ENCODE measurements at regions not wholly inside any gene's neighbourhood (a gene's known extent, or its start where the extent isn't known, plus 50 kb on each side); places are given as distances from the start of the nearest gene placed in this dataset.

GRCh38 chr9:105880517-105880916 is 186.2 kb downstream of the TMEM38B start:
- H3K9me3 Mint-ChIP-seq: no peaks in the 10 kb centered on the region
- H3K4me1 Mint-ChIP-seq: peaks cover 22% of the 10 kb centered on the region
- DNase-seq: no peak
- peaks cover 27% of the 10 kb centered on the region for H3K27me3 Mint-ChIP-seq
- H3K36me3 Mint-ChIP-seq (ENCODE audit: low read depth): no peaks in the 10 kb centered on the region
- intact Hi-C loops (cut with micrococcal nuclease): loop anchor here (5.0 kb wide), 1 partner anchor 273 kb away; no protein-coding TSS in a partner anchor
- H3K4me3 Mint-ChIP-seq: no peak overlapping the region
- H3K27ac Mint-ChIP-seq: no peak overlapping the region

GRCh38 chr9:105881021-105881420 is 186.7 kb downstream of the TMEM38B start:
- no peak overlapping the region for H3K4me3 Mint-ChIP-seq
- H3K27ac Mint-ChIP-seq: no peak overlapping the region
- intact Hi-C loops (cut with micrococcal nuclease): loop anchor here (1.0 to 5.0 kb wide), 2 partner anchors 39 to 274 kb away; no protein-coding TSS in a partner anchor
- DNase-seq: no peak
- peaks cover 22% of the 10 kb centered on the region for H3K4me1 Mint-ChIP-seq
- H3K36me3 Mint-ChIP-seq (ENCODE audit: low read depth): no peaks in the 10 kb centered on the region
- H3K27me3 Mint-ChIP-seq: peaks cover 32% of the 10 kb centered on the region
- H3K9me3 Mint-ChIP-seq: no peaks in the 10 kb centered on the region

GRCh38 chr9:105881654-105882349 is 187.5 kb downstream of the TMEM38B start:
- DNase-seq: peak; percentile 91
- Mint-ChIP-seq H3K9me3 (no peaks in the 10 kb centered on the region), H3K27ac (no peak overlapping the region), H3K27me3 (peaks cover 31% of the 10 kb centered on the region), H3K4me1 (peaks cover 21% of the 10 kb centered on the region), H3K36me3 (ENCODE audit: low read depth) (no peaks in the 10 kb centered on the region), H3K4me3 (no peak overlapping the region)
- intact Hi-C loops (cut with micrococcal nuclease): loop anchor here (1.0 to 5.0 kb wide), 2 partner anchors 40 to 275 kb away; no protein-coding TSS in a partner anchor

GRCh38 chr9:105883847-105884246 is 189.5 kb downstream of the TMEM38B start:
- H3K27ac Mint-ChIP-seq: no peak overlapping the region
- H3K36me3 Mint-ChIP-seq (ENCODE audit: low read depth): no peaks in the 10 kb centered on the region
- peaks cover 22% of the 10 kb centered on the region for H3K4me1 Mint-ChIP-seq
- intact Hi-C loops (cut with micrococcal nuclease): loop anchor here (5.0 kb wide), 1 partner anchor 277 kb away; no protein-coding TSS in a partner anchor
- no peak overlapping the region for H3K4me3 Mint-ChIP-seq
- no peaks in the 10 kb centered on the region for H3K9me3 Mint-ChIP-seq
- peaks cover 26% of the 10 kb centered on the region for H3K27me3 Mint-ChIP-seq
- peak; percentile 74 for DNase-seq

- no peaks in the 10 kb centered on the region for H3K36me3 Mint-ChIP-seq (ENCODE audit: low read depth)
- H3K27ac Mint-ChIP-seq: no peak overlapping the region
- no peak overlapping the region for H3K4me3 Mint-ChIP-seq
- no peaks in the 10 kb centered on the region for H3K9me3 Mint-ChIP-seq
- intact Hi-C loops (cut with micrococcal nuclease): loop anchor here (5.0 kb wide), 1 partner anchor 277 kb away; no protein-coding TSS in a partner anchor
- peaks cover 24% of the 10 kb centered on the region for H3K27me3 Mint-ChIP-seq
- peaks cover 22% of the 10 kb centered on the region for H3K4me1 Mint-ChIP-seq
- DNase-seq: no peak
Measured at GRCh38 chr9:105884416-105884815, 190.1 kb downstream of the TMEM38B start.

GRCh38 chr9:105886136-105886535 is 191.8 kb downstream of the TMEM38B start:
- intact Hi-C loops (cut with micrococcal nuclease): no loop called here
- Mint-ChIP-seq H3K4me1 (peaks cover 22% of the 10 kb centered on the region), H3K27me3 (peaks cover 13% of the 10 kb centered on the region), H3K9me3 (no peaks in the 10 kb centered on the region), H3K4me3 (no peak overlapping the region), H3K36me3 (ENCODE audit: low read depth) (no peaks in the 10 kb centered on the region), H3K27ac (no peak overlapping the region)
- no peak for DNase-seq

GRCh38 chr9:105887679-105888078 is 193.3 kb downstream of the TMEM38B start:
- no peak overlapping the region for H3K4me3 Mint-ChIP-seq
- H3K36me3 Mint-ChIP-seq (ENCODE audit: low read depth): no peaks in the 10 kb centered on the region
- H3K4me1 Mint-ChIP-seq: peaks cover 19% of the 10 kb centered on the region
- DNase-seq: no peak
- no peaks in the 10 kb centered on the region for H3K9me3 Mint-ChIP-seq
- H3K27ac Mint-ChIP-seq: no peak overlapping the region
- intact Hi-C loops (cut with micrococcal nuclease): no loop called here
- H3K27me3 Mint-ChIP-seq: peaks cover 11% of the 10 kb centered on the region

GRCh38 chr9:105890046-105890822 is 195.9 kb downstream of the TMEM38B start:
- Mint-ChIP-seq H3K27me3 (peaks cover 7% of the 10 kb centered on the region), H3K4me1 (peaks cover 3% of the 10 kb centered on the region), H3K27ac (no peak overlapping the region), H3K9me3 (no peaks in the 10 kb centered on the region), H3K36me3 (ENCODE audit: low read depth) (no peaks in the 10 kb centered on the region), H3K4me3 (no peak overlapping the region)
- DNase-seq: no peak
- intact Hi-C loops (cut with micrococcal nuclease): no loop called here

- Mint-ChIP-seq H3K4me1 (no peaks in the 10 kb centered on the region), H3K36me3 (ENCODE audit: low read depth) (no peaks in the 10 kb centered on the region), H3K27me3 (peaks cover 24% of the 10 kb centered on the region), H3K9me3 (no peaks in the 10 kb centered on the region), H3K27ac (no peak overlapping the region), H3K4me3 (no peak overlapping the region)
- DNase-seq: no peak
- intact Hi-C loops (cut with micrococcal nuclease): no loop called here
Measured at GRCh38 chr9:105900123-105900522, 205.8 kb downstream of the TMEM38B start.

- Mint-ChIP-seq H3K27me3 (peaks cover 15% of the 10 kb centered on the region), H3K4me3 (no peak overlapping the region), H3K9me3 (no peaks in the 10 kb centered on the region), H3K27ac (no peak overlapping the region), H3K4me1 (no peaks in the 10 kb centered on the region), H3K36me3 (ENCODE audit: low read depth) (no peaks in the 10 kb centered on the region)
- no peak for DNase-seq
- intact Hi-C loops (cut with micrococcal nuclease): no loop called here
Measured at GRCh38 chr9:105901514-105902109, 207.3 kb downstream of the TMEM38B start.

GRCh38 chr9:105908069-105908468 is 213.7 kb downstream of the TMEM38B start:
- Mint-ChIP-seq H3K36me3 (ENCODE audit: low read depth) (no peaks in the 10 kb centered on the region), H3K27me3 (no peaks in the 10 kb centered on the region), H3K9me3 (no peaks in the 10 kb centered on the region), H3K27ac (no peak overlapping the region), H3K4me1 (no peaks in the 10 kb centered on the region), H3K4me3 (no peak overlapping the region)
- intact Hi-C loops (cut with micrococcal nuclease): no loop called here
- DNase-seq: no peak

- Mint-ChIP-seq H3K4me1 (no peaks in the 10 kb centered on the region), H3K36me3 (ENCODE audit: low read depth) (no peaks in the 10 kb centered on the region), H3K9me3 (no peaks in the 10 kb centered on the region), H3K4me3 (no peak overlapping the region), H3K27ac (no peak overlapping the region), H3K27me3 (no peaks in the 10 kb centered on the region)
- intact Hi-C loops (cut with micrococcal nuclease): no loop called here
- DNase-seq: no peak
Measured at GRCh38 chr9:105911104-105911911, 217.0 kb downstream of the TMEM38B start.

- intact Hi-C loops (cut with micrococcal nuclease): no loop called here
- H3K27me3 Mint-ChIP-seq: no peaks in the 10 kb centered on the region
Measured at GRCh38 chr9:105912157-105912862, 218.0 kb downstream of the TMEM38B start.

More at GRCh38 chr9:105912157-105912862, 218.0 kb downstream of the TMEM38B start:
- Mint-ChIP-seq H3K9me3 (no peaks in the 10 kb centered on the region), H3K4me3 (no peak overlapping the region), H3K4me1 (no peaks in the 10 kb centered on the region), H3K27ac (no peak overlapping the region), H3K36me3 (ENCODE audit: low read depth) (no peaks in the 10 kb centered on the region)
- no peak for DNase-seq
